NCI-H187 treated with DMSO at 0.1 percent for 48 hours (cell line): ENCODE measurements at regions not wholly inside any gene's neighbourhood (a gene's known extent, or its start where the extent isn't known, plus 50 kb on each side); places are given as distances from the start of the nearest gene placed in this dataset.

ENCODE experiments used
- DNase-seq: peaks from one replicate; lab custom pipeline; 2025; lab: John Stamatoyannopoulos, UW

GRCh38 chr7:52475001-52475582 lies 560.3 kb upstream of the POM121L12 start:
- no peak for DNase-seq

- DNase-seq: no peak
These were observed 561.7 kb upstream of the POM121L12 start for GRCh38 chr7:52473756-52474155.

- no peak for DNase-seq
These were observed 563.3 kb upstream of the POM121L12 start for GRCh38 chr7:52472006-52472620.

- no peak for DNase-seq
These were observed 570.2 kb upstream of the POM121L12 start for GRCh38 chr7:52465216-52465615.

GRCh38 chr7:52463341-52463740 lies 572.1 kb upstream of the POM121L12 start:
- no peak for DNase-seq

GRCh38 chr7:52462474-52462873 lies 573.0 kb upstream of the POM121L12 start:
- no peak for DNase-seq

- DNase-seq: no peak
These were observed 579.9 kb upstream of the POM121L12 start for GRCh38 chr7:52455571-52455970.

- DNase-seq: no peak
These were observed 584.6 kb upstream of the POM121L12 start for GRCh38 chr7:52450816-52451215.

GRCh38 chr7:52447581-52448180 lies 587.8 kb upstream of the POM121L12 start:
- DNase-seq: no peak

- DNase-seq: no peak
These were observed 599.2 kb upstream of the POM121L12 start for GRCh38 chr7:52436278-52436677.

- DNase-seq: no peak
These were observed 604.2 kb upstream of the POM121L12 start for GRCh38 chr7:52431082-52431815.

GRCh38 chr7:52423251-52423650 lies 612.2 kb upstream of the POM121L12 start:
- no peak for DNase-seq

- no peak for DNase-seq
These were observed 622.4 kb upstream of the POM121L12 start for GRCh38 chr7:52413051-52413450.

- DNase-seq: no peak
These were observed 625.4 kb upstream of the POM121L12 start for GRCh38 chr7:52410032-52410431.

GRCh38 chr7:52406808-52407207 lies 628.6 kb upstream of the POM121L12 start:
- DNase-seq: no peak

- DNase-seq: no peak
These were observed 652.7 kb upstream of the POM121L12 start for GRCh38 chr7:52382731-52383130.

GRCh38 chr7:52369922-52370321 lies 665.5 kb upstream of the POM121L12 start:
- no peak for DNase-seq

GRCh38 chr7:52365349-52365748 lies 670.1 kb upstream of the POM121L12 start:
- no peak for DNase-seq

- no peak for DNase-seq
These were observed 672.9 kb upstream of the POM121L12 start for GRCh38 chr7:52362521-52362920.

GRCh38 chr7:52360541-52360940 lies 674.9 kb upstream of the POM121L12 start:
- no peak for DNase-seq

- DNase-seq: no peak
These were observed 680.4 kb upstream of the POM121L12 start for GRCh38 chr7:52355053-52355452.

- DNase-seq: no peak
These were observed 683.1 kb upstream of the POM121L12 start for GRCh38 chr7:52352013-52352981.
